ENCODE measurements at regions not wholly inside any gene's neighbourhood (a gene's known extent, or its start where the extent isn't known, plus 50 kb on each side); places are given as distances from the start of the nearest gene placed in this dataset.

DNA sequence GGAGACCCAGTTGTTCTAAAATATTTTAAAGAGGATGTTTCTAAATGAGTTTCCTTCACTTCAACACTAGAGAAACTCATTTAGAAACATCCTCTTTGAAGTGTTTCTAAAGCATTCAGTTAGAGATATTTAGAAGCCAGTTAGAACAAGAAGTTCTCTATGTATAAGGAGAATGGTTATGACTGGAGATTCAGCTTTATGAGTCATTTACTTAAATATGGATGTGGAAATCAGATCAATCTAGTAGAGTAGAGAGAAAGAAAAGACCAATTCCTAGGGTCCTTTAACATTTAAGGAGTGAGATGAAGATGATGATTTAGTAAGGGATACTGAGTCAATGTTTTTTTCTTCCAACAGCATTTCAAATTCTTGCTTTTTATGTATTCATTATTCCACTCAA is 234.1 kb downstream of the GRXCR1 start:
- TF ChIP-seq, protein P1, sequence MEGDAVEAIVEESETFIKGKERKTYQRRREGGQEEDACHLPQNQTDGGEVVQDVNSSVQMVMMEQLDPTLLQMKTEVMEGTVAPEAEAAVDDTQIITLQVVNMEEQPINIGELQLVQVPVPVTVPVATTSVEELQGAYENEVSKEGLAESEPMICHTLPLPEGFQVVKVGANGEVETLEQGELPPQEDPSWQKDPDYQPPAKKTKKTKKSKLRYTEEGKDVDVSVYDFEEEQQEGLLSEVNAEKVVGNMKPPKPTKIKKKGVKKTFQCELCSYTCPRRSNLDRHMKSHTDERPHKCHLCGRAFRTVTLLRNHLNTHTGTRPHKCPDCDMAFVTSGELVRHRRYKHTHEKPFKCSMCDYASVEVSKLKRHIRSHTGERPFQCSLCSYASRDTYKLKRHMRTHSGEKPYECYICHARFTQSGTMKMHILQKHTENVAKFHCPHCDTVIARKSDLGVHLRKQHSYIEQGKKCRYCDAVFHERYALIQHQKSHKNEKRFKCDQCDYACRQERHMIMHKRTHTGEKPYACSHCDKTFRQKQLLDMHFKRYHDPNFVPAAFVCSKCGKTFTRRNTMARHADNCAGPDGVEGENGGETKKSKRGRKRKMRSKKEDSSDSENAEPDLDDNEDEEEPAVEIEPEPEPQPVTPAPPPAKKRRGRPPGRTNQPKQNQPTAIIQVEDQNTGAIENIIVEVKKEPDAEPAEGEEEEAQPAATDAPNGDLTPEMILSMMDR (IDR thresholded peaks at IDR 0.05): no peak
- TF ChIP-seq POLR2A (IDR thresholded peaks at IDR 0.05): no peak
